ENCODE measurements at regions not wholly inside any gene's neighbourhood (a gene's known extent, or its start where the extent isn't known, plus 50 kb on each side); places are given as distances from the start of the nearest gene placed in this dataset.
A peak's percentile ranks its signal among the peaks of the same experiment; 100 is the strongest.

GRCh38 chr6:126803769-126804168 lies 314.7 kb upstream of the RSPO3 start:
- Histone ChIP-seq H3K4me3 (no peak overlapping the region), H3K9me3 (replicated peaks in 1 of 3) (no peaks in the 10 kb centered on the region), H3K36me3 (replicated peaks in 1 of 2) (no peaks in the 10 kb centered on the region), H3K27ac (no peak overlapping the region), H3K4me1 (replicated peaks in 1 of 2) (no peaks in the 10 kb centered on the region), H3K27me3 (no peaks in the 10 kb centered on the region)
- intact Hi-C loops (cut with DNase I) = no loop called here
- WGBS, 4 donors = 52 to 62% (median 55%) methylated on average over 3 of the region's 3 CpGs
- TF ChIP-seq CTCF (IDR thresholded peaks at IDR 0.05) (no peak), POLR2A (IDR thresholded peaks at IDR 0.05) (no peak)
- DNase-seq = no peak

GRCh38 chr6:126804332-126805064 lies 314.0 kb upstream of the RSPO3 start:
- no peak overlapping the region for H3K4me3 ChIP-seq
- H3K36me3 ChIP-seq (replicated peaks in 1 of 2) = no peaks in the 10 kb centered on the region
- no peaks in the 10 kb centered on the region for H3K27me3 ChIP-seq
- no peak for TF ChIP-seq POLR2A (IDR thresholded peaks at IDR 0.05)
- TF ChIP-seq CTCF (IDR thresholded peaks at IDR 0.05) = peak; percentile 38 to 73 (median 54)
- intact Hi-C loops (cut with DNase I) = no loop called here
- DNase-seq = peak in 5 of 7 donors; percentile 13 to 54 (median 33)
- WGBS, 4 donors = 44 to 52% (median 46%) methylated on average over 5 of the region's 5 CpGs
- no peak overlapping the region for H3K27ac ChIP-seq
- no peaks in the 10 kb centered on the region for H3K4me1 ChIP-seq (replicated peaks in 1 of 2)
- H3K9me3 ChIP-seq (replicated peaks in 1 of 3) = no peaks in the 10 kb centered on the region

GRCh38 chr6:126805861-126806260 lies 312.6 kb upstream of the RSPO3 start:
- H3K36me3 ChIP-seq (replicated peaks in 1 of 2) = no peaks in the 10 kb centered on the region
- WGBS, 4 donors = 31 to 43% (median 36%) methylated on average over 1 of the region's 1 CpG
- no peaks in the 10 kb centered on the region for H3K4me1 ChIP-seq (replicated peaks in 1 of 2)
- intact Hi-C loops (cut with DNase I) = no loop called here
- TF ChIP-seq POLR2A (IDR thresholded peaks at IDR 0.05) = no peak
- no peak for TF ChIP-seq CTCF (IDR thresholded peaks at IDR 0.05)
- no peak overlapping the region for H3K4me3 ChIP-seq
- H3K27me3 ChIP-seq = no peaks in the 10 kb centered on the region
- no peak for DNase-seq
- H3K9me3 ChIP-seq (replicated peaks in 1 of 3) = no peaks in the 10 kb centered on the region
- H3K27ac ChIP-seq = no peak overlapping the region

GRCh38 chr6:126807876-126808275 lies 310.6 kb upstream of the RSPO3 start:
- WGBS, 4 donors = 81 to 90% (median 87%) methylated on average over 1 of the region's 1 CpG
- no peaks in the 10 kb centered on the region for H3K4me1 ChIP-seq (replicated peaks in 1 of 2)
- no peaks in the 10 kb centered on the region for H3K36me3 ChIP-seq (replicated peaks in 1 of 2)
- H3K27me3 ChIP-seq = no peaks in the 10 kb centered on the region
- H3K9me3 ChIP-seq (replicated peaks in 1 of 3) = no peaks in the 10 kb centered on the region
- intact Hi-C loops (cut with DNase I) = no loop called here
- no peak overlapping the region for H3K4me3 ChIP-seq
- DNase-seq = no peak
- TF ChIP-seq CTCF (IDR thresholded peaks at IDR 0.05) = no peak
- TF ChIP-seq POLR2A (IDR thresholded peaks at IDR 0.05) = no peak
- no peak overlapping the region for H3K27ac ChIP-seq
